ENCODE measurements at regions not wholly inside any gene's neighbourhood (a gene's known extent, or its start where the extent isn't known, plus 50 kb on each side); places are given as distances from the start of the nearest gene placed in this dataset.

DNA sequence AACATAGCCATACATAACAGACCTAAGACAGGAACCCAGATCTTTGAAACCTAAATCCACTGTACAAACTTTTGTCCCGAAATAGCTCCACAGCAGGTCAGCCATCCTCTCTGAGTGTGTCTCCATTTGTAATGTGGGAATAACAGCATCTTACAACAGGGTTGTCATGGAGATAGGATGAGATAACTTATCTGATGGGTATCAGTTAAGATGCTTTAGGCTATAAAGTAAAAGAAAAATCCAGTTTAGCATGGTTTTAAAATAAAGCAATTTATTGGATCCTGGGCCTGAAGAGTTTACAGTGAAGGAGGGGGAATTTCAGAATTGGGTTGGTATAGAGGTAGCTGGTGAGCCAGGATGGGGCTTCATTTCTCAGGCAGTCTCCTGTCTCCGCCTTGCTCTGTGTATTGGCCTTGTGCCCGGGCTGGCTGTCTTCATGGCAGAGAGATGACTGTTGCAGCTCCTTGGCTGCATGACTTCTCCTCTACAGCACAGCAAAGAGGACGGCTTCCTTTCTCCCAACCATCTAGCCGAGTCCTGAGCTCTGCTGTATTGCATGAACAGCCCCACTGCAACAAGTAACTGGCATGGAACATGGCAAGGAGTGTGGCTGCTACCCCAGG, 131.9 kb upstream of the PROK2 start:
- H3K4me1 ChIP-seq, result no peaks in the 10 kb centered on the region
- no peaks in the 10 kb centered on the region for H3K36me3 ChIP-seq
- no peaks in the 10 kb centered on the region for H3K9me3 ChIP-seq
- H3K27ac ChIP-seq, result no peak overlapping the region
- H3K27me3 ChIP-seq, result no peaks in the 10 kb centered on the region
- no peak for DNase-seq (ENCODE audit: low spot score)
- TF ChIP-seq, protein P1, sequence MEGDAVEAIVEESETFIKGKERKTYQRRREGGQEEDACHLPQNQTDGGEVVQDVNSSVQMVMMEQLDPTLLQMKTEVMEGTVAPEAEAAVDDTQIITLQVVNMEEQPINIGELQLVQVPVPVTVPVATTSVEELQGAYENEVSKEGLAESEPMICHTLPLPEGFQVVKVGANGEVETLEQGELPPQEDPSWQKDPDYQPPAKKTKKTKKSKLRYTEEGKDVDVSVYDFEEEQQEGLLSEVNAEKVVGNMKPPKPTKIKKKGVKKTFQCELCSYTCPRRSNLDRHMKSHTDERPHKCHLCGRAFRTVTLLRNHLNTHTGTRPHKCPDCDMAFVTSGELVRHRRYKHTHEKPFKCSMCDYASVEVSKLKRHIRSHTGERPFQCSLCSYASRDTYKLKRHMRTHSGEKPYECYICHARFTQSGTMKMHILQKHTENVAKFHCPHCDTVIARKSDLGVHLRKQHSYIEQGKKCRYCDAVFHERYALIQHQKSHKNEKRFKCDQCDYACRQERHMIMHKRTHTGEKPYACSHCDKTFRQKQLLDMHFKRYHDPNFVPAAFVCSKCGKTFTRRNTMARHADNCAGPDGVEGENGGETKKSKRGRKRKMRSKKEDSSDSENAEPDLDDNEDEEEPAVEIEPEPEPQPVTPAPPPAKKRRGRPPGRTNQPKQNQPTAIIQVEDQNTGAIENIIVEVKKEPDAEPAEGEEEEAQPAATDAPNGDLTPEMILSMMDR (IDR thresholded peaks at IDR 0.05), result no peak
- no peak overlapping the region for H3K4me3 ChIP-seq

DNA sequence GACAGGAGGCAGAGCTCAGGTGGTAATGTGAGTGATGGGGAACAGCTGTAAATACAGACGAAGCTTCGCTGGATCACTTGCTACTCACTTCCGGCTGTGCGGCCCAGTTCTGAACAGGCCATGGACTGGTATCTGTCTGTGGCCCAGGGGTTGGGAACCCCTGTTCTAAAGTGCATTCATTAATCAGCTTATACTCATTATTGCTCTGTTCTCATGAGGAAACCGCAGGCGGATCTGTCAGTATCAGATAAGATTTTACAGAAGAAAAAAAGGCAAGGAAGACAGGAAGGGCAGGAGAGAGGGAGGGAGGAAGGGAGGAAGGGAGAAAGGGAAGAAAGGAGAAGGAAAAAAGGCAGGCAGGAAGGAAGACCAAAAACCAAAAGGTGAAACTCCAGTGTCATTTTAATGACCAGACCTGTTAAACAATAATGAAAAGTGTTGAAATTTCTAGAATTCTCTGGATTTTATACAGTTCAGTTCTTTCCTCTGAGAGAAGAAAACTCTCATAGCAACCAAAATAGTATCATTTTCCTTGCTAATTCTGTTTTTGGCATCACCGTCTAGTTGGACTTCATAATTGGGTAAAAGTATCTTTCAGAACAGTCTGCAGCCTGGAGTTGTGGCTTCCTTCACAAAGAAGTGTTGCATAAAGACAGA, 128.0 kb upstream of the PROK2 start:
- no peak for DNase-seq (ENCODE audit: low spot score)
- H3K27ac ChIP-seq, result no peak overlapping the region
- no peak overlapping the region for H3K4me3 ChIP-seq
- H3K4me1 ChIP-seq, result no peaks in the 10 kb centered on the region
- TF ChIP-seq, protein P1 (IDR thresholded peaks at IDR 0.05), result no peak
- peaks cover 0 to 5% of the 10 kb centered on the region in 2 donors for H3K27me3 ChIP-seq
- no peaks in the 10 kb centered on the region for H3K36me3 ChIP-seq
- no peaks in the 10 kb centered on the region for H3K9me3 ChIP-seq

DNA sequence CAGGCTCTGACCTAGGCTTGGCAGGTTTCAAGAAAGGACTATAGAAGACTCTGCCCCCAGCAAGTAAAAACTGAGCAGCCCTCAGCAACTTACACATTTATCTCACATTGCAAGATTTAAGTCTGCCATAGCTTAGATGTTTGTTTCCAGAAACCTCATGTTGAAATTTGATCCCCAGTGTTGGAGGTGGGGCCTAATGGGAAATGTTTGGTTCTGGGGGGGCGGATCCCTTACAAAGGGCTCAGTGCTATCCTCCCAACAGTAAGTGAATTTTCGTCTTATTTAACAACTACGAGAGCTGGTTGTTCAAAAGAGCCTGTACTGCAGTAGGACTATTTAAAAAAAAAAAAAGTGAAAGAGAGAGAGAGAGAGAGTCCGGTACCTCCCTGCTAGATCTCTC, 125.2 kb upstream of the PROK2 start:
- TF ChIP-seq, protein P1 (IDR thresholded peaks at IDR 0.05), result no peak
- H3K36me3 ChIP-seq, result no peaks in the 10 kb centered on the region
- H3K27me3 ChIP-seq, result peaks cover 0 to 5% of the 10 kb centered on the region in 2 donors
- H3K4me3 ChIP-seq, result no peak overlapping the region
- no peaks in the 10 kb centered on the region for H3K9me3 ChIP-seq
- DNase-seq (ENCODE audit: low spot score), result no peak
- no peaks in the 10 kb centered on the region for H3K4me1 ChIP-seq
- no peak overlapping the region for H3K27ac ChIP-seq

DNA sequence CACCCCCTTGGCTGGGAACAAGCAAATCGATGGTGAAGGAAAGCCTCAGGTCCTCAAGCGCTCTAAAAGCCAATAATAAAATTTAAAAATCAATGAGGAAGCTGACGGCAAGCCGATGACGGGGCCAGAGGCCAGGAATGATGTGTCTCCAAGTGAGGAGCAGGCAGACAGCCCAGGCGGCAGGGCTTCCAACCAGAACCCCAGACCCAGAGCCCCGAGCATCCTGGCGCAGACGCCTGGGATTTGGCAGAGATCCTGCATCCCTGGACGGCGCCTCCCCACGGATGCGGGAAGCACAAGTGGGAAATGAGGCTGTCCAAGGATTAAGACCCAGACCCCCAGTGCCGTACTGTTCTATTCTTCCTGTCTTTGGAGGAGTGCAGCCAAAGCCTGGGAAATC, 123.0 kb upstream of the PROK2 start:
- no peaks in the 10 kb centered on the region for H3K36me3 ChIP-seq
- H3K4me1 ChIP-seq, result no peaks in the 10 kb centered on the region
- peaks cover 0 to 5% of the 10 kb centered on the region in 2 donors for H3K27me3 ChIP-seq
- no peaks in the 10 kb centered on the region for H3K9me3 ChIP-seq
- TF ChIP-seq, protein P1 (IDR thresholded peaks at IDR 0.05), result no peak
- no peak overlapping the region for H3K27ac ChIP-seq
- no peak overlapping the region for H3K4me3 ChIP-seq
- DNase-seq (ENCODE audit: low spot score), result no peak

DNA sequence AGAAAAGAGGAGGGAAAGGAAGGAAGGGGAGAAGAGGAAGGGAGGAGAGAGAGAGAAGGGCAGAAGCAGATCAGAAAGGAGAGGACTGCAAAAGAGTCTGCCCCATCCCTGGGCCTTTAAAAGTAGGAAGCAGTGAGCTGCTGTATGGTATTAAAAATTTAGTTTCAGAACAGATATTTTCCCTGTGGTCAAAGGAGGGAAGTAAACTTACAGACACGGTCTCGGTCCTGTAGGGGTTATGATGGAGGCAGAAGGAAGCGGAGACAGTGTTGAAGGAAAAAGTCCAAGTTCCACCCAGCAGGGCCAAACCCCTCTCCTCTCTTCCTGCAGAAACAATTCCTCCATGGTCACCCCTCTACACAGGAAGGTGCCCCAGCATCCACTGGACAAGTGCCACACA, 122.0 kb upstream of the PROK2 start:
- no peaks in the 10 kb centered on the region for H3K36me3 ChIP-seq
- H3K27ac ChIP-seq, result no peak overlapping the region
- no peaks in the 10 kb centered on the region for H3K4me1 ChIP-seq
- no peak overlapping the region for H3K4me3 ChIP-seq
- no peaks in the 10 kb centered on the region for H3K9me3 ChIP-seq
- no peak for DNase-seq (ENCODE audit: low spot score)
- H3K27me3 ChIP-seq, result peaks cover 0 to 5% of the 10 kb centered on the region in 2 donors
- TF ChIP-seq, protein P1 (IDR thresholded peaks at IDR 0.05), result no peak

Measured in right atrium auricular region (tissue), 2 donors.